Ishikawa (cell line): ENCODE measurements at regions not wholly inside any gene's neighbourhood (a gene's known extent, or its start where the extent isn't known, plus 50 kb on each side); places are given as distances from the start of the nearest gene placed in this dataset.

Experiments used
- CEBPB ChIP-seq: IDR thresholded peaks from 2 replicates; pipeline ENCODE4 v1.6.1; 2012
- CREB1 ChIP-seq: IDR thresholded peaks from 2 replicates; pipeline ENCODE4 v1.6.1; 2012; ENCODE audit warnings: low read depth
- EGR1 ChIP-seq: IDR thresholded peaks from 2 replicates; pipeline ENCODE4 v1.6.1; 2012
- EP300 ChIP-seq: IDR thresholded peaks from 2 replicates; pipeline ENCODE4 v1.6.1; 2012; ENCODE audit warnings: borderline replicate concordance
- FOXM1 ChIP-seq: IDR thresholded peaks from 2 replicates; pipeline ENCODE4 v1.6.1; 2012; ENCODE audit warnings: low read depth, borderline replicate concordance
- NFIC ChIP-seq: IDR thresholded peaks from 2 replicates; pipeline ENCODE4 v1.6.1; 2012
- RAD21 ChIP-seq: IDR thresholded peaks from 2 replicates; pipeline ENCODE4 v1.6.1; 2012; ENCODE audit warnings: low read depth
- TAF1 ChIP-seq: IDR thresholded peaks from 2 replicates; pipeline ENCODE4 v1.6.1; 2012; ENCODE audit warnings: low read depth, mild to moderate bottlenecking
- TCF12 ChIP-seq: IDR thresholded peaks from 2 replicates; pipeline ENCODE4 v1.6.1; 2012; ENCODE audit warnings: low read depth
- TEAD4 ChIP-seq: IDR thresholded peaks from 2 replicates; pipeline ENCODE4 v1.6.1; 2012
- YY1 ChIP-seq: IDR thresholded peaks from 2 replicates; pipeline ENCODE4 v1.6.1; 2012; ENCODE audit warnings: low read depth
- ZBTB7A ChIP-seq: IDR thresholded peaks from 2 replicates; pipeline ENCODE4 v1.6.1; 2012; ENCODE audit warnings: low read depth
- TF ChIP-seq, protein P1 (sequence below): IDR thresholded peaks from 2 replicates; pipeline ENCODE4 v1.6.1; 2012
- TF ChIP-seq, protein P2 (sequence below): IDR thresholded peaks from 2 replicates; pipeline ENCODE4 v1.6.1; 2012; ENCODE audit warnings: low read depth, mild to moderate bottlenecking
- TF ChIP-seq, protein P3 (sequence below): IDR thresholded peaks from 2 replicates; pipeline ENCODE4 v1.6.1; 2012

DNA sequence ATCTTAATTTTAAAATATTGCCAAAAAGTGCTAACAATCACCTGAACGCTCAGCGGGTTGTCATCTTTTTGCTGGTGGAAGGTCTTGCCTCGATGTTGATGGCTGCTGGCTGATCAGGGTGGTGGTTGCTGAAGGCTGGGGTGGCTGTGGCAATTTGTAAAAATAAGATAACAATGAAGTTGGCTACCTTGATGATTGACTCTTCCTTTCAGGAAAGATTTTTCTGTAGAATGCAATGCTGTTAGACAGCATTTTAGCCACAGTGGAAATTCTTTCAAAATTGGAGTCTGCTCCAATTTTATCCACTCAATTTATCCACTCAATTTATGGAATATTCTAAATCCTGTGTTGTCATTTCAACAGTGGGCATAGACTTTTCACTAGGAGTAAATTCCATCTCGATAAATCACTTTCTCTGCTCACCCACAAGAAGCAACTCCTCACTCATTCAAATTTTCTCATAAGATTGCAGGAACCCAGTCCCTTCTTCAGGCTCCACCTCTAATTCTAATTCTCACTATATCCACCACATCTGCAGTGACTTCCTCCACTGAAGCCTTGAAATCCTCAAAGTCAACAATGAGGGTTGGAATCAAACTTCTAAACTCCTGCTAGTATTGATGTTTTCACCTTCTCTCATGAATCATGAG is 78.8 kb downstream of the LINC01488 start:
- TF ChIP-seq EGR1 (no peak), TAF1 (no peak), NFIC (no peak), TEAD4 (no peak), YY1 (no peak), TCF12 (no peak), RAD21 (no peak), CREB1 (no peak), EP300 (no peak), FOXM1 (no peak), CEBPB (no peak), ZBTB7A (no peak)
- TF ChIP-seq, protein P1, sequence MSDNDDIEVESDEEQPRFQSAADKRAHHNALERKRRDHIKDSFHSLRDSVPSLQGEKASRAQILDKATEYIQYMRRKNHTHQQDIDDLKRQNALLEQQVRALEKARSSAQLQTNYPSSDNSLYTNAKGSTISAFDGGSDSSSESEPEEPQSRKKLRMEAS = no peak
- TF ChIP-seq, protein P2, sequence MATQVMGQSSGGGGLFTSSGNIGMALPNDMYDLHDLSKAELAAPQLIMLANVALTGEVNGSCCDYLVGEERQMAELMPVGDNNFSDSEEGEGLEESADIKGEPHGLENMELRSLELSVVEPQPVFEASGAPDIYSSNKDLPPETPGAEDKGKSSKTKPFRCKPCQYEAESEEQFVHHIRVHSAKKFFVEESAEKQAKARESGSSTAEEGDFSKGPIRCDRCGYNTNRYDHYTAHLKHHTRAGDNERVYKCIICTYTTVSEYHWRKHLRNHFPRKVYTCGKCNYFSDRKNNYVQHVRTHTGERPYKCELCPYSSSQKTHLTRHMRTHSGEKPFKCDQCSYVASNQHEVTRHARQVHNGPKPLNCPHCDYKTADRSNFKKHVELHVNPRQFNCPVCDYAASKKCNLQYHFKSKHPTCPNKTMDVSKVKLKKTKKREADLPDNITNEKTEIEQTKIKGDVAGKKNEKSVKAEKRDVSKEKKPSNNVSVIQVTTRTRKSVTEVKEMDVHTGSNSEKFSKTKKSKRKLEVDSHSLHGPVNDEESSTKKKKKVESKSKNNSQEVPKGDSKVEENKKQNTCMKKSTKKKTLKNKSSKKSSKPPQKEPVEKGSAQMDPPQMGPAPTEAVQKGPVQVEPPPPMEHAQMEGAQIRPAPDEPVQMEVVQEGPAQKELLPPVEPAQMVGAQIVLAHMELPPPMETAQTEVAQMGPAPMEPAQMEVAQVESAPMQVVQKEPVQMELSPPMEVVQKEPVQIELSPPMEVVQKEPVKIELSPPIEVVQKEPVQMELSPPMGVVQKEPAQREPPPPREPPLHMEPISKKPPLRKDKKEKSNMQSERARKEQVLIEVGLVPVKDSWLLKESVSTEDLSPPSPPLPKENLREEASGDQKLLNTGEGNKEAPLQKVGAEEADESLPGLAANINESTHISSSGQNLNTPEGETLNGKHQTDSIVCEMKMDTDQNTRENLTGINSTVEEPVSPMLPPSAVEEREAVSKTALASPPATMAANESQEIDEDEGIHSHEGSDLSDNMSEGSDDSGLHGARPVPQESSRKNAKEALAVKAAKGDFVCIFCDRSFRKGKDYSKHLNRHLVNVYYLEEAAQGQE = no peak

DNA sequence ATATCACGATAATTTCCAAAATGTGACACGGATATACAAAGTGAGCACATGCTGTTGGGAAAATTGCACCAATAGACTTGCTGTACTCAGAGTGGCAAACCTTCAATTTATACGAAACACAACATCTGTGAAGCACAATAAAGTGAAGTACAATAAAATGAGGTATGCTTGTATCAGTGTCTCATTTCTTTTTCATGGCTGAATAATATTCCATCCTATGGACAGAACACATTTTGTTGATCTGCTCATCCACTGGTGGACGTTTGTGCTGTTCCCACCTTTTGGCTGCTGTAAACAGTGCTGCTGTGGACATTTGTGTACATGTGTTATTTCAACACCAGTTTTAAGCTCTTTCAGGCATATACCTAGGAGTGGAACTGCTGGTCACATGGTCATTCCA is 78.7 kb upstream of the CCND1 start:
- TF ChIP-seq NFIC (no peak), CREB1 (no peak), YY1 (no peak), EGR1 (no peak), EP300 (no peak), CEBPB (no peak), ZBTB7A (no peak)
- TF ChIP-seq, protein P3, sequence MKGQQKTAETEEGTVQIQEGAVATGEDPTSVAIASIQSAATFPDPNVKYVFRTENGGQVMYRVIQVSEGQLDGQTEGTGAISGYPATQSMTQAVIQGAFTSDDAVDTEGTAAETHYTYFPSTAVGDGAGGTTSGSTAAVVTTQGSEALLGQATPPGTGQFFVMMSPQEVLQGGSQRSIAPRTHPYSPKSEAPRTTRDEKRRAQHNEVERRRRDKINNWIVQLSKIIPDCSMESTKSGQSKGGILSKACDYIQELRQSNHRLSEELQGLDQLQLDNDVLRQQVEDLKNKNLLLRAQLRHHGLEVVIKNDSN = no peak
- TF ChIP-seq, protein P2 = no peak

DNA sequence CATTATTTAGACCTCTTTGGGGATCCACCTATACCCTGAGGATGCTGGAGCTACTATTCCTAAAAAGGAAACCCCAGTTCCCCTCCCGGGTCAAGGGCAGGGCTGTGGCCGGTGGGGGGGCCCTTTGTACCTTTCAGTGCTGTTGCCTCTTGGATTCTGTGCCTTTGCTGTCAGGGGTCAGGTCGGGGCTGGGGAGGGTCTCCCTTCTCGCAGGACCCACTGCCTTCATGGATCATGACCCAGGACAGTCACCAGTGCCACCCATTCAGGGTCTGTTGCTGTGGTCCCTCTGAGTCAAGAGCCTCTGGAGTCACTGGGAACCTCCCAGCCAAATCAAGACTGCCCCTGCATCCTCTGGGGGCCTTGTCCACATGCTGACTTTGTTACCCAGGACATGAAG is 78.1 kb upstream of the CCND1 start:
- TF ChIP-seq EP300 = no peak
- TF ChIP-seq, protein P3 = no peak
- TF ChIP-seq TCF12 = no peak
- no peak for TF ChIP-seq TEAD4
- no peak for TF ChIP-seq ZBTB7A
- TF ChIP-seq, protein P1 = no peak
- TF ChIP-seq, protein P2 = no peak
- no peak for TF ChIP-seq FOXM1
- no peak for TF ChIP-seq EGR1
- no peak for TF ChIP-seq RAD21
- TF ChIP-seq CREB1 = no peak
- no peak for TF ChIP-seq NFIC
- TF ChIP-seq TAF1 = no peak
- no peak for TF ChIP-seq YY1
- TF ChIP-seq CEBPB = no peak

DNA sequence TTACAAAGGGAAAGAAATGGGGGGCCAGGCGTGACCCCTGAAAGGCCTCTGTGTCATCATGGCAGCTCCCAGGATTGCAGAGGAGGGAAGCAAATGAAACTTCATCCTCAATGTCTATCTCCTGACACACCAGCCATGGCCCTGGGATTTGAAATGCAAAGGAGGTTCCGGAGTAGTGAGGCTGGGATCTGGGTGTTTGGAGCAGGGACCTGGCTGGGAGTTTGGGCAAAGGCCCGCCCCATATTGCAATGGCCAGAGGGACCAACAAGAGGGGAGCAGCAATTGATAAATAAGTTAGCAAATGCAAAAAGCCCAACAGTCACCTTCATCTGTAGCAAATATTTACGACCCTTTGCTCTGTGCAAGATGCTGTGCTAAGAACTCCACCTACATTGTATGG is 77.7 kb upstream of the CCND1 start:
- no peak for TF ChIP-seq TAF1
- no peak for TF ChIP-seq ZBTB7A
- no peak for TF ChIP-seq CREB1
- no peak for TF ChIP-seq YY1
- TF ChIP-seq TEAD4 = no peak
- TF ChIP-seq TCF12 = no peak
- TF ChIP-seq, protein P1 = no peak
- TF ChIP-seq EGR1 = no peak
- TF ChIP-seq, protein P3 = no peak
- no peak for TF ChIP-seq RAD21
- TF ChIP-seq NFIC = no peak
- no peak for TF ChIP-seq EP300
- TF ChIP-seq, protein P2 = no peak
- no peak for TF ChIP-seq FOXM1
- TF ChIP-seq CEBPB = no peak
